ENCODE measurements at regions not wholly inside any gene's neighbourhood (a gene's known extent, or its start where the extent isn't known, plus 50 kb on each side); places are given as distances from the start of the nearest gene placed in this dataset.

- no peaks in the 10 kb centered on the region for H3K27me3 ChIP-seq (ENCODE audit: control insufficient read depth in 2 of 2, insufficient read depth in 2 of 2, low read length in 2 of 2)
- intact Hi-C loops (cut with micrococcal nuclease): no loop called here
- in situ Hi-C loops (cut with MboI): no loop called here
- no TSS peak for BruUV-seq (replicated peaks)
- H3K9me3 ChIP-seq (replicated peaks; ENCODE audit: control insufficient read depth, insufficient read depth, low read depth, low read length): no peaks in the 10 kb centered on the region
- no peaks in the 10 kb centered on the region for H3K4me1 ChIP-seq (replicated peaks in 1 of 2; ENCODE audit: control insufficient read depth in 2 of 2, insufficient read depth in 2 of 2, low read length in 2 of 2)
- no peaks in the 10 kb centered on the region for H3K79me2 ChIP-seq (ENCODE audit: control insufficient read depth, insufficient read depth, low read length)
- H3K36me3 ChIP-seq (ENCODE audit: control insufficient read depth, insufficient read depth, low read length): no peaks in the 10 kb centered on the region
- no peak overlapping the region for H3K4me3 ChIP-seq
- H3K9ac ChIP-seq (ENCODE audit: insufficient read depth in 1 of 2, low read depth in 2 of 2, low read length in 2 of 2): no peak overlapping the region
- DNase-seq (ENCODE audit: extremely low read depth in 1 of 4, low spot score in 3 of 4) (no peak), ATAC-seq (no peak), FAIRE-seq (no peak)
- no peaks in the 10 kb centered on the region for H4K20me1 ChIP-seq (replicated peaks; ENCODE audit: control insufficient read depth, insufficient read depth, low read length)
- TF ChIP-seq ZNF146 (CRISPR knock-in tag; IDR thresholded peaks at IDR 0.05; ENCODE audit: unreplicated experiment) (no peak), RBM15 (IDR thresholded peaks at IDR 0.05; ENCODE audit: insufficient read depth, low read length) (no peak), KDM2B (CRISPR knock-in tag; IDR thresholded peaks at IDR 0.05) (no peak), RBM25 (IDR thresholded peaks at IDR 0.05; ENCODE audit: low read depth, low read length, severe bottlenecking) (no peak), ZNF280A (IDR thresholded peaks at IDR 0.05; ENCODE audit: low read depth, partially characterized antibody) (no peak), ESRRB (CRISPR knock-in tag; IDR thresholded peaks at IDR 0.05; ENCODE audit: borderline replicate concordance) (no peak), SAFB2 (IDR thresholded peaks at IDR 0.05; ENCODE audit: borderline replicate concordance, low read depth, low read length, severe bottlenecking) (no peak), ZNF274 (IDR thresholded peaks at IDR 0.05; ENCODE audit: borderline replicate concordance, low read depth, low read length) (no peak), MGA (IDR thresholded peaks at IDR 0.05) (no peak), SIX5 (IDR thresholded peaks at IDR 0.05; ENCODE audit: borderline replicate concordance in 1 of 2, insufficient read depth in 1 of 2, low read depth in 1 of 2, low read length in 2 of 2) (no peak), ZKSCAN8 (CRISPR knock-in tag; IDR thresholded peaks at IDR 0.05) (no peak)
- H3K27ac ChIP-seq (ENCODE audit: extremely low read depth, low read depth, low read length): no peak overlapping the region
- ChIA-PET POLR2A (no interaction called here), CTCF (ENCODE audit: low intra/inter-chr PET ratio) (no interaction called here)
- no peak overlapping the region for H2AFZ ChIP-seq (ENCODE audit: low read depth, low read length)
- no peak overlapping the region for H3K4me2 ChIP-seq (ENCODE audit: insufficient read depth, low read length)
- H3K9me1 ChIP-seq (ENCODE audit: control insufficient read depth, insufficient read depth, low read length): no peaks in the 10 kb centered on the region
Measured at GRCh38 chrX:14380044-14380443, 149.3 kb upstream of the GLRA2 start.
